HG03095 (cell line): ENCODE measurements at regions not wholly inside any gene's neighbourhood (a gene's known extent, or its start where the extent isn't known, plus 50 kb on each side); places are given as distances from the start of the nearest gene placed in this dataset.

ENCODE experiments used
- ATAC-seq: cut with Tn5 transposase; IDR thresholded peaks from one replicate; pipeline ENCODE4 v1.9.1; 2021; ENCODE audit warnings: moderate library complexity; ENCODE audit not compliant: unreplicated experiment

- ATAC-seq = no peak
Measured at GRCh38 chr18:71798986-71799673, 745.0 kb downstream of the CBLN2 start.

- no peak for ATAC-seq
Measured at GRCh38 chr18:71797554-71797953, 746.6 kb downstream of the CBLN2 start.

- no peak for ATAC-seq
Measured at GRCh38 chr18:71784777-71785176, 759.4 kb downstream of the CBLN2 start.

- no peak for ATAC-seq
Measured at GRCh38 chr18:71760541-71760940, 783.6 kb downstream of the CBLN2 start.

- no peak for ATAC-seq
Measured at GRCh38 chr18:71754246-71754645, 789.9 kb downstream of the CBLN2 start.

- no peak for ATAC-seq
Measured at GRCh38 chr18:71743634-71744033, 800.5 kb downstream of the CBLN2 start.

- no peak for ATAC-seq
Measured at GRCh38 chr18:71729611-71730010, 814.5 kb downstream of the CBLN2 start.

GRCh38 chr18:71727909-71728308 lies 816.2 kb downstream of the CBLN2 start:
- no peak for ATAC-seq

- no peak for ATAC-seq
Measured at GRCh38 chr18:71725256-71725655, 818.9 kb downstream of the CBLN2 start.

- ATAC-seq = no peak
Measured at GRCh38 chr18:71707985-71708500, 836.1 kb downstream of the CBLN2 start.

GRCh38 chr18:71707400-71707799 lies 836.7 kb downstream of the CBLN2 start:
- no peak for ATAC-seq

- ATAC-seq = no peak
Measured at GRCh38 chr18:71689416-71690160, 854.6 kb downstream of the CBLN2 start.

GRCh38 chr18:71682591-71682990 lies 861.6 kb downstream of the CBLN2 start:
- ATAC-seq = no peak

GRCh38 chr18:71678144-71678543 lies 866.0 kb downstream of the CBLN2 start:
- ATAC-seq = no peak

- no peak for ATAC-seq
Measured at GRCh38 chr18:71673954-71674353, 870.2 kb downstream of the CBLN2 start.

- no peak for ATAC-seq
Measured at GRCh38 chr18:71673498-71673897, 870.6 kb downstream of the CBLN2 start.

GRCh38 chr18:71666481-71666880 lies 877.7 kb downstream of the CBLN2 start:
- ATAC-seq = no peak

GRCh38 chr18:71665131-71665530 lies 879.0 kb downstream of the CBLN2 start:
- no peak for ATAC-seq

GRCh38 chr18:71643822-71644221 lies 900.3 kb downstream of the CBLN2 start:
- no peak for ATAC-seq

GRCh38 chr18:71630696-71631095 lies 913.4 kb downstream of the CBLN2 start:
- no peak for ATAC-seq

- no peak for ATAC-seq
Measured at GRCh38 chr18:71625556-71626090, 918.5 kb downstream of the CBLN2 start.

GRCh38 chr18:71598374-71598773 lies 945.8 kb downstream of the CBLN2 start:
- no peak for ATAC-seq
